Activated T-cell treated with anti-CD3 and anti-CD28 coated beads, Interleukin-2, amount 50 U/mL, for 48 hours (primary cell): ENCODE measurements at regions not wholly inside any gene's neighbourhood (a gene's known extent, or its start where the extent isn't known, plus 50 kb on each side); places are given as distances from the start of the nearest gene placed in this dataset.

Source experiments
- DNase-seq, 2 experiments: peaks; one replicate each; pipeline ENCODE4 v3.0.0-alpha.2; 2020

DNA sequence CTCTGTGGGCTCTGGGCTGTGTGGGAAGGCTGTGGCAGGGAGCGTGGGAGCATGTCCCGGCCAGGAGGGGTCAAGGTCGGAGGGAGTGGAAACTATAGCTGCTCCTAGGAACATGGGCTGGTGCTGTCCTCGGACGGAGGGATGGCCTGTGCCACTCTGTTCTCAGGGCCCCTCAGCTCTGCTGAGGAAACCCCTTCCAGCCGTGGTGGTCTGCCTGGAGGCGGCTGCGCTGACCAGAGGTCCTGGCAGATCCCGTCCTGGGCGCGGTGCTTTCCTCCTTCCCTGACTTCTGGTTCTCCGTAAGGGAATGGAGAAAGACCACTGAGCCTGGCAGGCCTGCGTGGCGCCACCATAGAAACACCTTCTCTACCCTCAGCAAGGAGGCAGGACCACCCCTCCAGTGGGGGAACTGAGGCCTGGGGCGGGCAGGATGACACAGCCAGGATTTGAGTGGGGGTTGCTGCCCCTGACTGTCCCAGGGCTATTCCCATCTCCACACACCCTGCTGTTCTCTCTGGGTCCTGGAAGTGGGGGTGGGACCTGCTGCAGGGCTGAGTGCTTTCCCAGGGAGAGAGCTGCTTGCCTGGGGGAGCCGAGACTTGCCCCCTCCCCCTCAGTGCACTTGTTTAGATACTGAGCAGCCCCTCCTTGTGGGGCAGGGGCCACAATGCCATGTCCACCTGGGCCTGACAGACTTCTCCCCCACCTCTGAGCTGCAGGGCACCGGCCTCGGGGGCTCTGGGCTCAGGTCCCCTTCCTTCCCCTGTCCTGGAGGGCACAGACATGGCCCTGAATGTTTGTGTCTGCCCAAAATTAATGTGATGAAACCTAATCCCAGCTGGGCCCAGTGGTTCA lies 301.0 kb upstream of the HS6ST1 start:
- no peak for DNase-seq

DNA sequence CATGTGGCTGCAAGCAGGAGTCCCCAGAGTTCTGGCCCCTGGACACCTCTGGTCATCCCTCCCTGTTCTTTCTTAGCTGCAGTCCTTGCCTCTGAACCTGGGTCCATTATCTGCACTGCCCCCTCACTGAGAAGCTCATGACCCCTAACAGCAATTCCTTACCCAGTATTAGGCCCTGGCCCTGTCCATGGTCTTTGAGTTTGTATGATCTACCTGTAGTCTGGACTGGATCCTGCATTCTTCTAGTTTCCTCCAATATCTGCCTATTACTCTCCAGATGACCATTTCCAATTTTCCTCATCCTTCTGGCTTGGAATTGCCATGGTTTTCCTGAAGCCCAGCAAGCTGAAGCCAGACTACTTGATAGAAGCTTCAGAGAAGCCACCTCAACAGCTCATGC lies 302.4 kb upstream of the HS6ST1 start:
- no peak for DNase-seq

- no peak for DNase-seq
Observed at GRCh38 chr2:128622371-128622770, 303.7 kb upstream of the HS6ST1 start.

DNA sequence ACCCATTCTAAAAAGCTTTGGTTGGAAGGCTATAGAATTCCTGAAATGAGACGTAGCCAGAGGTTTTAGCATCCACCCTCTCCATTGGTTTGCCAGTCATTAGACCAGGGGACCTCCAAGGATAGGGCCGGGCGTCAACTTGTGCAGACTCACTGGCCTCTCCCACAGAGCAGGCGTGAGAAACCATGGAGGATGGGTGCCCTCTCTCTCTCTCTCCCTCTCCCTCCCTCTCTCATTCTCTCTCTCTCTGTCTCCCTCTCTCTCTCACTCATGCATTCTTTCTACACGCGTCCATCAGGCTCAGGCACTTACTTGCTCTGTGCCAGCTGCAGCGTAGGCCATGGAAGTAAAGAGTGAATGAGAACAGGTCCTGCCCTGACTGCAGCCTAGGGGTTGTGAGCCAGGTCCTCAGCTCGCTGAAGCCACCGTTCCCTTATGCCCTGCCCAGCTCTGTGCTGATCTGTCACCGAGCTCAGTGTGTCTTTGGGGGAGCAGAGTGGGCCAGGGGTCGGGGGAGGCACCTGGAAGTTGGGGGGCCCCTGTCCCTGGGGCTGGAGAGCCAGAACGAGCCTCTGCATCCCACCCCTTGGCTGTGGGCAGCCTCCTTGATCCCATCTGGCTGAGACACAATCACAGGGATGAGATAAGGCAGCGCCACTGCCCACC lies 304.4 kb upstream of the HS6ST1 start:
- DNase-seq: no peak

GRCh38 chr2:128623776-128624761 lies 305.4 kb upstream of the HS6ST1 start:
- DNase-seq: peak; percentile 26 to 31

DNA sequence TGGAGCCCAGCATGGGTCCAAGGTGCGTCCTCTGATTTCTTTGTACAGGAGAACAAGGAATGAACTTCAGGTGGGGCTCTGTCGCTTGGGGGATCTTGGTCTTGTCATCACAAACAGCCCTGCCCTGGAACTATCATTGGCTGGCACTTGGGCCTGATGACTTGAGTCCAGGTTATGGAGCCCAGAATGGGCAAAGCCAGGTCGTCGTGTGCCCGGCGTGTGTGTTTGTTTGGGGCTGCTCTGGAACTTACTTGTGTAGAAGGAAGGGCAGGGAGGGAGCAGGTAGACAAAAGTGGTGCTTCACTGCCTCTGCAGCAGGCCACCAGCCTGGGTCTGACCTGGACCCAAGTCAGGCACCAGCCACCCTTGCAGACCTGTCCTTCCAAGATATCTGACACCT lies 306.3 kb upstream of the HS6ST1 start:
- no peak for DNase-seq

DNA sequence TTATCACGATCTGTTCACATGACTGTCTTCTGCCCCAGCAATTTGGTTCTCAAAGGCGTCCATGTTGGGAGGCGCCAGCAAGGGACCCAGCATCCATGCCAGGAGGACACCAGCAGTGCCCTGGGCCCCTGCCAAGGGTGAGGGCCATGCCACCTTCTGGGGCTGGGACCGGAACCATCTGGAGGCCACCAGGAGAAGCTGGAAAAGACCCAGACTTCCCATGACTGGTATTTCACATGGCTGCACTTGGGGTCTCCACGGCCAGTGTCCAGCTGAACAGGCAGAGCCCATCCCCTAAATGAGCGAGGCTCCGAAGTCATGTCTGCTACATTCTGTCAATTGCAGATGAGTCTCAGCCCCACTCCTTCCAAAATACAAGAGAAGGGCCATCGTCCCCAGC lies 306.8 kb upstream of the HS6ST1 start:
- no peak for DNase-seq

- DNase-seq: no peak
Observed at GRCh38 chr2:128625963-128626759, 307.5 kb upstream of the HS6ST1 start.

- no peak for DNase-seq
Observed at GRCh38 chr2:128626760-128627511, 308.3 kb upstream of the HS6ST1 start.

DNA sequence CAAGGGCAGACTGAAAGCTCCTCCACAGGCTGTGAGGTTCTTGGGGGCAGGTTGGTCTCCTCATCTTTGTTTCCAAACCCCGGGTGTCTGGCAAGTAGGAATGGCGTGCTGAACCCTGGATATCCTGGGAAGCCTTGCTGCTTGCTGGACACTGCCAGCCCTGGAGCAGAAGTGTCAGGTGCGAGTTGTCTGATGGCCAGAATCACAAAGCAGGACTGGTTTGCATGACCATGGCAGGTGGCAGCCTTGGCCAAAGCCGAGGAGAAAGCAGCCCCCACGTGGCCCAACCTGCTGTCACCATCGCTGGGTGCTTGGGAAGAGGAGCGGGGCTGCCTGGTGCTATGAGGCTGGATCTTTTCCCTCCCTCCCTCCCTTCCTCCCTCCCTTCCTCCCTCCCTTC lies 309.5 kb upstream of the HS6ST1 start:
- DNase-seq: no peak

GRCh38 chr2:128628996-128629395 lies 310.3 kb upstream of the HS6ST1 start:
- DNase-seq: no peak

DNA sequence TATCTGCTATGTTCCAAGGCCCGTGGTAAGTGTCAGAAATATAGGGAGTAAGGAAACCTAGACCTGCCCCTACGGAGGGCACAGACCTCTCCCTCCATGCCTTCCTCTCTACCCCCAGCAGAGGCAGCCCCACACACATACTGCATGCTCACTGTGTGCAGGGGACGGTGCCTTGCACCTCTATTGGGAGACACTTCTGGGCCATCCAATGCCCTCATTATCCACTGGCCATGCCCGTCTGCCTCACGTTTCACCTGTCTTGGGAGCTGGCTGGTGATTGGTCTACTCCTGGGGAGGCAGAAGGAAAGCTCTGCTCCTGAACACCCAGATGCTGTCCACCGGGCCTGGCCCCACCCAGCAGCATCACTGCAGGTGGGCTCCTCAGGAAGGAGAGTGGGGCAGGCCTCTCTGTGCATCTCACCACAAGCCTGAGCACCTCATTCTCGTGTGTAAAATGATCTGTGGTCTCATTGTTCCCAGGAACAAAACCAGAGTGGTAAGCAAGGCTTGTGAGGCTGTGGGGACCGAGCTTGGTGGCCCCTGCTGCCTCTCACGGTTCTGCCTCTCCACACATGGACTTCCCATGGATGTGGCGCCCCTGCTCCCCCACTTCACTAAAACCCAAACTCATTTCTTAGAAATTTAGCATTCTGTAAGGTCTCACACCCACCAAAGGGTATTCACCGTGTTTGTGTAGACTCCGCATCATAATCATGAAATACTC lies 312.5 kb upstream of the HS6ST1 start:
- no peak for DNase-seq

DNA sequence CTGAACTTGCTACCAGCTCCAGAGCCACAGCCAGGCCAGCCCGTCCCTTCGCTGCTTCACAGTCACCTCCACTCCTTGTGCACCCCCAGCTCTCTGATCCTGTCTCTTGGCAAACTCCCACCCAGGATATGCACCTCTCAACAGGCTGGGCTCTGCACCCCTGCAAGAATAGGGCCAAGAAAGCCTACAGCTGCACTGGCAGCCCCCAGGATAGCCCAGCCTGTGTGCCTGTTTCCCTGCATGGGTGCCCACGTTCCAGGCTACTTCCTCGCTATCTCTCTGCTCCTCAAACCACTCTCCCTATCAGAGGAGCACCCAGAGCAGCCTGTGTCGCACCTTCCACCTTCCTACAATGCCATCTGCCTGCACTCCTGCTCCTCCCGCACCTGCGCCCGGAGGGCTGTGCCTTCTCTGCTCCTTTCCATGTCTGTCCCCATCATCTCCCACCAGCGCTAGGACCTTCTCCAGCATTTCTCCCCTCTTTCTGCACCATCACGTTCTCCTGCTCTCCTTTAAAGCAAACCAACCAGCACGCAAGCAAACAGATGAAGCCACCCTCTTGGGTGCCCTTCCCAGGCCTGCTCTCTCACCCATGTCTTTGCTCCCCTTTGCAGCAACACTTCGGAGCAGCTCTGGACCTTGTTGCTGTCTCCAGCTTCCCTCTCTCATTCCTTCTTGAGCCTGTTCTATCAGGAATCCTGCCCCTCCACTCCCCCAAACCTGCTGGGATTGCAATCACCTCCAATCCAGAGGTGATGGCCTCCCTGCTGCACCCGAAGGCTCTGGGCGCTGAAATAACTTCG lies 313.2 kb upstream of the HS6ST1 start:
- DNase-seq: no peak

- DNase-seq: no peak
Observed at GRCh38 chr2:128632501-128632800, 313.8 kb upstream of the HS6ST1 start.

DNA sequence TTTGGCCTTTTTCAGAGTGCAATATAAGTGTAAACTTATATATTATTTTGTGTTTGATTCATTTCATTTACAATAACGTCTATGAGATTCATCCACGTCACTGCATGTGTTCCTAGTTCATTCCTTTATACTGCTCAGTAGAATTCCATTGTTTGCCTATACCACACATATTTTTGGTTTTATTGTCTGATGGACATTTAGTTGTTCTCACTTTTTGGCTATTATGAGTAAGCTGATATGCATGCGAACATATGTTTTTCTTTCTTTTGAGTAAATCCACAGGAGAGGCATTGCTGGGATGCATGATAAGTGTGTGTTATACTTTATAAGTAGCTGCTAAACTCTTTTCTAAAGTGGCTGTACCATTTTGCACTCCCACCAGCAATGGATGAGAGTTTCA lies 314.8 kb upstream of the HS6ST1 start:
- DNase-seq: no peak

DNA sequence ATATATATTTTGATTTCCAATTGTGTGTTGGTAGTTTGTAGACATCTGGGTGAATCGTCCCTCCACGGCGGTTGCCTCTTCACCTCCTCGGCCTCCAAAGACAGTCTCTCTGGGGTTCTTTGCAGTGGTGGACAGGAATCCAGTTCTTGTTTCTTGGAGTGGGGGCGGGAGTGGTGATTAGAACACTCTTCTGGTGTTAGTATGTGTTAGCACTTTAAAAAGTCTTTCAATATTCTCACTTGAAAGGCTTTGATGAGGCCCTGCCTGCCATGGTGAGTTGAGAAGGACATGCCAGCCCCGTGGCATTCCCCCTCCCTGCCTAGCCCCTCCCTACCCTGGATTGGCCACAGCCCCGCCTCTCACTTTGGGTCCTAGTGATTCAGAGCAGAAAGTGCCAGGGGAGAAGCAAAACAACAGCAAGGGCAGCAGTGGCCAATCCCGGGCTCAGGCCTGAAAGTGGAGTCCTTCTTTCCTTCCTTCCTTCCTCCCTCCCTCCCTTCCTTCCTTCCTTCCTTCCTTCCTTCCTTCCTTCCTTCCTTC lies 316.8 kb upstream of the HS6ST1 start:
- no peak for DNase-seq

DNA sequence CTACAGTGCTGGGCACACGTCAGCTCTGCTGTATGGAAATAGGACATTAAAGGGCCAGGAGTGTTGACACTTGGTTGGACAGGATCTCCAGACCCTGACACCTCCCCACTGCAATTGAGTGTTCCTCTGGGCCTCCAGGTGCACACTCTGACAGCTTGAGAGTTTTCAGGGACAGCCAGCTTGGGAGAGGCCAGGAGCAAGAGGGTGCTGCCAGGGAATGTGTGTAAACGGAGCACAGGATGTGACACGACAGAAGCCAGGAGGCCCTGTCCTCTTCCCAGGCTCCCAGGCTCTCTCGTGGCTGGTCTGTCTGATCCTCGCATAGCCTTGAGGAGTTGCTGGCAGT lies 318.1 kb upstream of the HS6ST1 start:
- no peak for DNase-seq

- DNase-seq: no peak
Observed at GRCh38 chr2:128637481-128638155, 318.9 kb upstream of the HS6ST1 start.

- no peak for DNase-seq
Observed at GRCh38 chr2:128638341-128639119, 319.9 kb upstream of the HS6ST1 start.
